Forelimb muscle (tissue), 1 donor: ENCODE measurements at regions not wholly inside any gene's neighbourhood (a gene's known extent, or its start where the extent isn't known, plus 50 kb on each side); places are given as distances from the start of the nearest gene placed in this dataset.

Experiments used
- DNase-seq: peaks from one replicate; pipeline ENCODE4 v3.0.0-alpha.2; 2013; ENCODE audit warnings: low read depth

GRCh38 chr14:29459531-29459930, 468.1 kb downstream of the PRKD1 start:
- no peak for DNase-seq

- no peak for DNase-seq
Measured at GRCh38 chr14:29459969-29460560, 467.6 kb downstream of the PRKD1 start.

GRCh38 chr14:29461101-29461500, 466.5 kb downstream of the PRKD1 start:
- DNase-seq, result no peak

GRCh38 chr14:29461506-29461905, 466.1 kb downstream of the PRKD1 start:
- DNase-seq, result no peak

- DNase-seq, result no peak
Measured at GRCh38 chr14:29462321-29462720, 465.3 kb downstream of the PRKD1 start.

GRCh38 chr14:29462772-29463171, 464.9 kb downstream of the PRKD1 start:
- DNase-seq, result no peak

- DNase-seq, result no peak
Measured at GRCh38 chr14:29463727-29464395, 463.8 kb downstream of the PRKD1 start.

- DNase-seq, result no peak
Measured at GRCh38 chr14:29465095-29465494, 462.6 kb downstream of the PRKD1 start.

- DNase-seq, result no peak
Measured at GRCh38 chr14:29475641-29476040, 452.0 kb downstream of the PRKD1 start.

GRCh38 chr14:29486132-29486531, 441.5 kb downstream of the PRKD1 start:
- no peak for DNase-seq

- no peak for DNase-seq
Measured at GRCh38 chr14:29489911-29490425, 437.7 kb downstream of the PRKD1 start.

- no peak for DNase-seq
Measured at GRCh38 chr14:29493849-29494248, 433.8 kb downstream of the PRKD1 start.

- no peak for DNase-seq
Measured at GRCh38 chr14:29494312-29494711, 433.3 kb downstream of the PRKD1 start.

- DNase-seq, result no peak
Measured at GRCh38 chr14:29503903-29504302, 423.7 kb downstream of the PRKD1 start.

GRCh38 chr14:29518335-29518734, 409.3 kb downstream of the PRKD1 start:
- no peak for DNase-seq

GRCh38 chr14:29521526-29522137, 406.0 kb downstream of the PRKD1 start:
- no peak for DNase-seq
